ENCODE measurements at regions not wholly inside any gene's neighbourhood (a gene's known extent, or its start where the extent isn't known, plus 50 kb on each side); places are given as distances from the start of the nearest gene placed in this dataset.

- no peak for DNase-seq
These were observed 243.7 kb downstream of the NPHP4 start for GRCh38 chr1:5748286-5749225.

- no peak for DNase-seq
These were observed 244.6 kb downstream of the NPHP4 start for GRCh38 chr1:5747426-5748285.

GRCh38 chr1:5746611-5747425, 245.4 kb downstream of the NPHP4 start:
- DNase-seq, result no peak

GRCh38 chr1:5745800-5746610, 246.2 kb downstream of the NPHP4 start:
- DNase-seq, result peak; percentile 11

GRCh38 chr1:5744911-5745799, 247.1 kb downstream of the NPHP4 start:
- DNase-seq, result no peak

GRCh38 chr1:5744341-5744740, 247.9 kb downstream of the NPHP4 start:
- DNase-seq, result no peak

- DNase-seq, result no peak
These were observed 248.7 kb downstream of the NPHP4 start for GRCh38 chr1:5743435-5744095.

- DNase-seq, result no peak
These were observed 249.4 kb downstream of the NPHP4 start for GRCh38 chr1:5742801-5743200.

- no peak for DNase-seq
These were observed 250.2 kb downstream of the NPHP4 start for GRCh38 chr1:5742032-5742431.

- DNase-seq, result no peak
These were observed 251.1 kb downstream of the NPHP4 start for GRCh38 chr1:5740865-5741860.

GRCh38 chr1:5740450-5740849, 251.8 kb downstream of the NPHP4 start:
- no peak for DNase-seq

- DNase-seq, result no peak
These were observed 252.6 kb downstream of the NPHP4 start for GRCh38 chr1:5739561-5740078.

GRCh38 chr1:5738911-5739462, 253.2 kb downstream of the NPHP4 start:
- DNase-seq, result no peak

- no peak for DNase-seq
These were observed 255.1 kb downstream of the NPHP4 start for GRCh38 chr1:5737081-5737480.

GRCh38 chr1:5734996-5735395, 257.2 kb downstream of the NPHP4 start:
- DNase-seq, result no peak

- DNase-seq, result no peak
These were observed 257.8 kb downstream of the NPHP4 start for GRCh38 chr1:5734414-5734813.

GRCh38 chr1:5733596-5733995, 258.6 kb downstream of the NPHP4 start:
- DNase-seq, result no peak

- no peak for DNase-seq
These were observed 261.2 kb downstream of the NPHP4 start for GRCh38 chr1:5731110-5731423.
